ENCODE measurements at regions not wholly inside any gene's neighbourhood (a gene's known extent, or its start where the extent isn't known, plus 50 kb on each side); places are given as distances from the start of the nearest gene placed in this dataset.

DNA sequence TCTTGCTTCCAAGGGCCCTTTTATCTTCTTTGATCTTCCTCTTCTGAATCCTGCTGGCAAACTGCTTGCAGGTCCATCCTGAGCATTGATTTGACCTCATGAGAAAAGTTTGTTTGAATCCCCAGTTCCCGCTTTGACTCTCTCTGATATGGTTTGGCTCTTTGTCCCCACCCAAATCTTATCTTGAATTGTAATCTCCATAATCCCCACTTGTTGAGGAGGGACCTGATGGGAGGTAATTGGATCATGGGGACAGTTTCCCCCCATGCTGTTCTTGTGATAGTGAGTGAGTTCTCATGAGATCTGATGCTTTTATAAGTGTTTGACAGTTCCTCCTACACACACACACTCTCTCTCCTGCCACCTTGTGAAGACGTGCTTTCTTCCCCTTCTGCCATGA lies 126.6 kb upstream of the ARHGAP20 start (continued):
- TF ChIP-seq ZNF175 (tag by site-specific recombination; IDR thresholded peaks at IDR 0.05) = no peak

- Histone ChIP-seq H3K36me3 (ENCODE audit: control insufficient read depth in 2 of 2, insufficient read depth in 1 of 2, low read length in 2 of 2) (no peaks in the 10 kb centered on the region), H3K9me3 (ENCODE audit: control insufficient read depth, insufficient read depth, low read depth, low read length) (no peaks in the 10 kb centered on the region), H3K4me1 (ENCODE audit: control insufficient read depth, insufficient read depth, low read length) (no peaks in the 10 kb centered on the region), H3K4me3 (ENCODE audit: low read depth, low read length) (no peak overlapping the region), H3K27ac (ENCODE audit: extremely low read depth, low read depth, low read length) (no peak overlapping the region)
- ChIA-PET POLR2A (no interaction called here), CTCF (interaction anchor here (0.6 to 1.1 kb wide), 2 partner anchors 49 to 150 kb away, joined by 3 read pairs; no protein-coding TSS in a partner anchor)
- TF ChIP-seq ZNF660 (tag by site-specific recombination; IDR thresholded peaks at IDR 0.05) (no peak), HOXC10 (CRISPR knock-in tag; IDR thresholded peaks at IDR 0.05) (no peak), PRDM1 (tag by site-specific recombination; IDR thresholded peaks at IDR 0.05) (no peak)
- TF ChIP-seq, protein P1, sequence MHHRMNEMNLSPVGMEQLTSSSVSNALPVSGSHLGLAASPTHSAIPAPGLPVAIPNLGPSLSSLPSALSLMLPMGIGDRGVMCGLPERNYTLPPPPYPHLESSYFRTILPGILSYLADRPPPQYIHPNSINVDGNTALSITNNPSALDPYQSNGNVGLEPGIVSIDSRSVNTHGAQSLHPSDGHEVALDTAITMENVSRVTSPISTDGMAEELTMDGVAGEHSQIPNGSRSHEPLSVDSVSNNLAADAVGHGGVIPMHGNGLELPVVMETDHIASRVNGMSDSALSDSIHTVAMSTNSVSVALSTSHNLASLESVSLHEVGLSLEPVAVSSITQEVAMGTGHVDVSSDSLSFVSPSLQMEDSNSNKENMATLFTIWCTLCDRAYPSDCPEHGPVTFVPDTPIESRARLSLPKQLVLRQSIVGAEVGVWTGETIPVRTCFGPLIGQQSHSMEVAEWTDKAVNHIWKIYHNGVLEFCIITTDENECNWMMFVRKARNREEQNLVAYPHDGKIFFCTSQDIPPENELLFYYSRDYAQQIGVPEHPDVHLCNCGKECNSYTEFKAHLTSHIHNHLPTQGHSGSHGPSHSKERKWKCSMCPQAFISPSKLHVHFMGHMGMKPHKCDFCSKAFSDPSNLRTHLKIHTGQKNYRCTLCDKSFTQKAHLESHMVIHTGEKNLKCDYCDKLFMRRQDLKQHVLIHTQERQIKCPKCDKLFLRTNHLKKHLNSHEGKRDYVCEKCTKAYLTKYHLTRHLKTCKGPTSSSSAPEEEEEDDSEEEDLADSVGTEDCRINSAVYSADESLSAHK (tag by site-specific recombination; IDR thresholded peaks at IDR 0.05) = no peak
Observed at GRCh38 chr11:110837603-110838002, 125.4 kb upstream of the ARHGAP20 start.

- Histone ChIP-seq H3K36me3 (ENCODE audit: control insufficient read depth in 2 of 2, insufficient read depth in 1 of 2, low read length in 2 of 2) (no peaks in the 10 kb centered on the region), H3K27ac (ENCODE audit: extremely low read depth, low read depth, low read length) (no peak overlapping the region), H3K4me3 (ENCODE audit: low read depth, low read length) (no peak overlapping the region), H3K9me3 (ENCODE audit: control insufficient read depth, insufficient read depth, low read depth, low read length) (no peaks in the 10 kb centered on the region), H3K4me1 (ENCODE audit: control insufficient read depth, insufficient read depth, low read length) (no peaks in the 10 kb centered on the region)
- POLR2A ChIA-PET = no interaction called here
- no peak for TF ChIP-seq ZNF292 (tag by site-specific recombination; IDR thresholded peaks at IDR 0.05; ENCODE audit: borderline replicate concordance, low read depth)
- no peak for TF ChIP-seq ZNF184 (tag by site-specific recombination; IDR thresholded peaks at IDR 0.05)
- TF ChIP-seq KLF1 (tag by site-specific recombination; IDR thresholded peaks at IDR 0.05) = no peak
- TF ChIP-seq, protein P2, sequence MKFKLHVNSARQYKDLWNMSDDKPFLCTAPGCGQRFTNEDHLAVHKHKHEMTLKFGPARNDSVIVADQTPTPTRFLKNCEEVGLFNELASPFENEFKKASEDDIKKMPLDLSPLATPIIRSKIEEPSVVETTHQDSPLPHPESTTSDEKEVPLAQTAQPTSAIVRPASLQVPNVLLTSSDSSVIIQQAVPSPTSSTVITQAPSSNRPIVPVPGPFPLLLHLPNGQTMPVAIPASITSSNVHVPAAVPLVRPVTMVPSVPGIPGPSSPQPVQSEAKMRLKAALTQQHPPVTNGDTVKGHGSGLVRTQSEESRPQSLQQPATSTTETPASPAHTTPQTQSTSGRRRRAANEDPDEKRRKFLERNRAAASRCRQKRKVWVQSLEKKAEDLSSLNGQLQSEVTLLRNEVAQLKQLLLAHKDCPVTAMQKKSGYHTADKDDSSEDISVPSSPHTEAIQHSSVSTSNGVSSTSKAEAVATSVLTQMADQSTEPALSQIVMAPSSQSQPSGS (tag by site-specific recombination; IDR thresholded peaks at IDR 0.05; ENCODE audit: low read depth) = no peak
- TF ChIP-seq ZNF266 (tag by site-specific recombination; IDR thresholded peaks at IDR 0.05; ENCODE audit: low read depth) = no peak
- TF ChIP-seq SP7 (tag by site-specific recombination; IDR thresholded peaks at IDR 0.05) = no peak
- TF ChIP-seq YY2 (tag by site-specific recombination; IDR thresholded peaks at IDR 0.05) = no peak
- TF ChIP-seq YY1 (tag by site-specific recombination; IDR thresholded peaks at IDR 0.05) = no peak
- no peak for TF ChIP-seq IKZF3 (tag by site-specific recombination; IDR thresholded peaks at IDR 0.05)
- TF ChIP-seq ZBTB48 (tag by site-specific recombination; IDR thresholded peaks at IDR 0.05) = no peak
- no peak for TF ChIP-seq ZNF19 (tag by site-specific recombination; IDR thresholded peaks at IDR 0.05; ENCODE audit: low read depth)
- no peak for TF ChIP-seq GLI4 (tag by site-specific recombination; IDR thresholded peaks at IDR 0.05)
- TF ChIP-seq REST (tag by site-specific recombination; IDR thresholded peaks at IDR 0.05) = no peak
- no peak for TF ChIP-seq EGR2 (tag by site-specific recombination; IDR thresholded peaks at IDR 0.05; ENCODE audit: low read depth)
- no peak for TF ChIP-seq ZNF558 (tag by site-specific recombination; IDR thresholded peaks at IDR 0.05)
- CTCF ChIA-PET = interaction anchor here (0.7 kb wide), 1 partner anchor 348 kb away, joined by 3 read pairs; no protein-coding TSS in a partner anchor
Observed at GRCh38 chr11:110835106-110835505, 122.9 kb upstream of the ARHGAP20 start.
